Effector CD4-positive, alpha-beta T cell (primary cell): ENCODE measurements at regions not wholly inside any gene's neighbourhood (a gene's known extent, or its start where the extent isn't known, plus 50 kb on each side); places are given as distances from the start of the nearest gene placed in this dataset.
"Not testable (repeated sequence)": the region's sequence is repeated elsewhere in the genome, so short reads cannot be mapped to it uniquely, and the experiment has no call there.

ENCODE experiments used
- DNase-seq: peaks from one replicate; pipeline ENCODE4 v3.0.0-alpha.2; 2020

DNA sequence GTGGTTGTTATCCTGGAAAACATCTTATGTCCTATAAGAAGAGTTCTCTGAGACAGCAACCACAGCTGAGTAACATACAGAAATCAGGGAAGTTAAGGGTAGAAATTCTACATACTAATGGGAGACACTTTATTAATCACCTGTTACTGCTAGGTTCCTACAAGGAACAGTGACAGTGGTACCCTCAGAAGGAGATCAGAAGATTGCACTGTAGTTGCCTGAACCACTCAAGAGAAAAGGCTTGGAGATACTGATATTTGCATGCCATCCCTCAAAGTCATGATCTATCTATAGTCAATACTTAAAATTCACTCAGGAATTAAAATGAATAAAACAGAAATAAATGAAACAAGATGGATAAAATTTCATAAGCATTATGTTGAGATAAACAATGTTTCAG, 136.0 kb downstream of the LMLN start:
- DNase-seq = no peak

GRCh38 chr3:198097048-198097447, 137.0 kb downstream of the LMLN start:
- no peak for DNase-seq

- DNase-seq = not testable (repeated sequence)
Observed at GRCh38 chr3:198098661-198099081, 138.7 kb downstream of the LMLN start.

GRCh38 chr3:198103070-198103469, 143.1 kb downstream of the LMLN start:
- not testable (repeated sequence) for DNase-seq

GRCh38 chr3:198106265-198106664, 146.2 kb downstream of the LMLN start:
- no peak for DNase-seq

DNA sequence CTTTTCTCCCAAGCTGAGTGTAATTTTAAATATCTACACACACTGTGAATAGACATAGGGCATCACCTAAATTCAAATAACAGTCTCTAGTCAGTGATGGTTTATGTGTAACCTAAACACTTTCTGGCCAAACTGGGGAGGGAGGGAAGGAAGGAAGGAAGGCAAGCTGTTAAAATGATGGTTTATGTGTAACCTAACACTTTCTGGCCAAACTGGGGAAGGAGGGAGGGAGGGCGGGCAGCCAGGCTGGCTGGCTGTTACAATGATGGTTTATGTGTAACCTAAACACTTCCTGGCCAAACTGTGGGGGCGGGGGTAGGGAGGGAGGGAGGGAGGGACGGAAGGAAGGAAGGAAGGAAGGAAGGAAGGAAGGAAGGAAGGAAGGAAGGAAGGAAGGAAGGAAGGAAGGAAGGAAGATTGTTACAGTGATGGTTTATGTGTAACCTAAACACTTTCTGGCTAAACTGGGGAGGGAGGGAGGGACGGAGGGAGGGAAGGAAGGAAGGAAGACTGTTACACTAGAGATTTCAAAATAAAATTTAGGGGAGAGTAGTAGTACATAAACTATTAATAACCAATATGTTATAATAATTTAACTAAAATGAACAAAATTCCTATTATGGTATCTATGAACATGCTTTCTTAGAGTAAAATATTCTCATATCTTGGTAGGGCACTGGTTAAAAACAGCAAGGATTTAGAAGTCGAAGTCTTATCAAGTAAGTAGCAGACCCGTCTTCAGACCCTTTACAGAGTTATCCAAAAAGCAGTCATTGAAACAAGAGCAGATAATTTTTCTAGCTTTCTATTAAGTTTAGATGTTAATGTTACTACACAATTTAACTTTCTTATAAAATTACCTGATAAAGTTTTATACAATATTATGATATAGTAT, 148.1 kb downstream of the LMLN start:
- DNase-seq = no peak

GRCh38 chr3:198109883-198110282, 149.9 kb downstream of the LMLN start:
- no peak for DNase-seq

DNA sequence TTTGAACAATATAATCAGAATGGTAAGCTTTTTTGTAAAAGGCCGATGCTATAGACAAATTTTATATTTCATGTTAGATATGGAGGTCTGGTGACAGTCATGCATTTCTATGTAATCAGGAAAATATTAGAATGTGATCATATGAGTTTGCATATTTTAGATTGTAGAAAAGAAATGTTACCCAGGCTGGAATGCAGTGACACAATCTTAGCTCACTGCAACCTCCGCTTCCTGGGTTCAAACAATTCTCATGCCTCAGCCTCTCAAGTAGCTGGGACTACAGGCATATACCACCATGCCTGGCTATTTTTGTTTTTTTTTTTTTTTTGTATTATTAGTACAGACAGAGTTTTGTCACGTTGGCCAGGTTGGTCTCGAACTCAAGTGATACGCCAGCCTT, 152.0 kb downstream of the LMLN start:
- DNase-seq = no peak

DNA sequence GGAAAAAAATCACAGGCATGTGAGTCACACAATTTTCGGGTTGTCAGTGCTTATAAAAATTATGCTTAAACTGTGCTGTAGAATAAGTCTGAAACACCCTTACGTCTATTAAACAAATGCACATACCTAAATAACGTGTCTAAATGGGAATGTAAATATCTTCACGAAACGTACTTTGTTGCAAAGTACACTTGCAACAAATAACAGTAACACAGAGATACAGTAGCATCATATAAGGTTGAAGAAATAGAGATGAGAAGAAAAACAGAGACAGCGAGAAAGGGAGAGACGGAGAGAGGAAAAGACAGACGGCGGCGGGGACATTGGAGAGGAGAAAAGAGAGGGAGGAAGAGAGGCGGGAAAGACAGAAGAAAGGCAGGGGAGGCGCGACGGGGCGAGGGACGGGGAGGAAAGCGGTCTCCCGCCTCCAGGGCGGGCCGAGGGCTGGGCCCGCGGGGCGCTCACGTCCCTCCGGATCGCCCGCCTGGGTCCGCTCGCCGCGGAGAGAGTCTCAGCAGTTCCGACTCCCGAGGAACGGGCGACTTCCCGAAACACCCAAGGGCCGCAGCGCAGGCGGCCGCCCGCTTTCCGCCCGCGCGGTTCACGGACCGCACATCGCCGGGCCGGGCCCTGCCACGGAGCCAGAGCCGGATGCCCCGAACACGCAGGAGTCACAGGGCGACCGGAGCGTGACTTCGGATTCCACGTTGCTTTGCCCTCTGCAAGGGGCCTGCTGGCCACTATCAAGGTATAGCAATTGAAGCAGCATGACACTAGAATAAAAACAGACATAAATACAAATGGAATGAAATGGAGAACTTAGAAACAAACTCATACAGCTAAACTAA, 153.4 kb downstream of the LMLN start:
- DNase-seq = no peak

DNA sequence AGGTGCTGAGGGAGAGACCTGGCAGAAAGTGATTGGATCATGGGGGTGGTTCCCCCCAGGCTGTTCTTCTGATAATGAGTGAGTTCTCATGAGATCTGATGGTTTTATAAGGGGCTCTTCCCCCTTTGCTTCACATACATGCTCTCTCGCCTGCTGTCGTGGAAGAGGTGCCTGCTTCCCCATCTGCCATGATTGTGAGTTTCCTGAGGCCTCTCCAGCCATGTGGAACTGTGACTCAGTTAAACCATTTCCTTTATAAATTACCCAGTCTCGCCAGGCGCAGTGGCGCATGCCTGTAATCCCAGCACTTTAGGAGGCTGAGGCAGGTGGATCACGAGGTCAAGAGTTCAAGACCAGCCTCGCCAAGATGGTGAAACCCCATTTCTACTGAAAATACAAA, 154.5 kb downstream of the LMLN start:
- DNase-seq = not testable (repeated sequence)

GRCh38 chr3:198122184-198122583, 162.2 kb downstream of the LMLN start:
- not testable (repeated sequence) for DNase-seq

- DNase-seq = not testable (repeated sequence)
Observed at GRCh38 chr3:198137038-198137835, 177.2 kb downstream of the LMLN start.

GRCh38 chr3:198138205-198138604, 178.2 kb downstream of the LMLN start:
- not testable (repeated sequence) for DNase-seq

- not testable (repeated sequence) for DNase-seq
Observed at GRCh38 chr3:198139037-198139436, 179.0 kb downstream of the LMLN start.

DNA sequence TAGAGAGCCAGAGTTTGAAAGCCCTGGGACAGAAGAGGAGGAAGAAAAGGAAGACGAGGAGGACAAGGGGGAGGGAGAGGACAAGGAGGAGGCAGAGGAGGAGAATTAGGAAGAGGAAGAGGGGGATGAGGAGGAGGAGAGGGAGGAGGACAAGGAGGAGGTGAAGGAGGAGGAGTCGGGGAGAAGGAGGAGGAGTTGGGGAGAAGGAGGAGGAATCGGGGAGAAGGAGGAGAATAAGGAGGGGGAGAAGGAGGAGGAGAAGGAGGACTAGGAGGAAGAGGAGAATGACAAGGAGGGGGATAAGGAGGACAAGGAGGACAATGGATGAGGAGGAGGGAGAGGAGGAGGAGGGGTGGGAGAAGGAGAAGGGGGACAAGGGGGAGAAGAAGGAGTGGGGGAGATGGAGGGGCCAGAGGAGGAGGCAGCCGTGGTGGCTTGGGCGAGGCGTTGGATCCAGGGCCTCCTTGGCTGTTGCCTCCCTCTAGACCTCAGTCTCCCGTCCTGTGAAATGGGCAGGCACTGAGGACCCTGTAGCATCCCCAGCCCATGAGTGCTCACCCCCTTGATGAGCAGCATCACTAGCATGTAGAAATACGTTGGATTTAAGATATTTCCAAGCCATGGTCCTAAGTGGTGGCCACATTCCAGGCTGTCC, 179.6 kb downstream of the LMLN start:
- DNase-seq = not testable (repeated sequence)

GRCh38 chr3:198143300-198144137, 183.5 kb downstream of the LMLN start:
- DNase-seq = not testable (repeated sequence)

DNA sequence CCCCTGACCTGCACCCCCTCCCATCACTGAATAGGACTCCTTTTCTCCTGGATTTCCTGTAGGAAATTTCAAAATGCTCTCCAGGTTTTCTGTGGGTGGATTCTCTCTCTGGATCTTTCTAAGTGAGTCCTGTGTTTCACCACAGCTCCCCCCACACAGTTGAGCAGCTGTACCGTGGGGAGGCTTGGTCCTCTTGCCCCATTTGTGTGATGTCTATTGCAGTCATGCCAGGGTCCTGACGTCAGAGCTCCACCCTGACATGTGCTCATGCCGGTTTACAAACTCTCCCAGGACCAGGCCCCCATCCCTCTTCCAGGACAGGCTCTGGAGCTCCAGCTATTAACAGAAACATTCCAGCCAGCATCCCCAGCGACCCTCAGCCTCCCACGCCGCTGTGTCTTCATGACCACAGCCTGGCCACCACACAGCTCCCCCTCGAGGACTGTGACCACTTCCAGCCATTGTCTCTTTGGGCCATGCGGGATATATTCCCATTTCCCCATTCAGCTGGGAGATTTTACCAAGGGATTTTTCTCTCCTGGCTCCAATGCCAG, 185.3 kb downstream of the LMLN start:
- not testable (repeated sequence) for DNase-seq

GRCh38 chr3:198146070-198146469, 186.1 kb downstream of the LMLN start:
- not testable (repeated sequence) for DNase-seq

- not testable (repeated sequence) for DNase-seq
Observed at GRCh38 chr3:198146559-198147164, 186.6 kb downstream of the LMLN start.

DNA sequence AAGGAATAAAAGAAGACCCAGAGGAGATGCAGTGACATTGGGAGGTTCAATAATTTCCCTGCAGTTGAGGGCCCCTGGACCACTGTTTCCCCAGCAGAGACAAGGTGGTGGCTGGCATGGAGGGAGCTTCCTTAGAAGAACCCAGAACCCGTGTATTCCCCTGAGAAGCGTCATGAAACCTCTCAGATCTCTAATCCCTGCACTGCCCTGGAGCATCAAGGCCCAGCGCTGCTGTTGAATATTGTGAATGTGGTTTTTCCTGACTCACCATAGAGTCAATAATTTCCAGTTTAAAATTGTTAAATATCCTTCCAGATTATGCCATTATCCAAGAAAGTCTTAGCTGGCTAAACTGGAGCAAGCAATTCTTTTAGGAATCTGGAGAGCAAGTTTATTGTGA, 187.2 kb downstream of the LMLN start:
- DNase-seq = not testable (repeated sequence)
